NCI-H446 treated with DMSO at 0.1 percent for 48 hours (cell line): ENCODE measurements at regions not wholly inside any gene's neighbourhood (a gene's known extent, or its start where the extent isn't known, plus 50 kb on each side); places are given as distances from the start of the nearest gene placed in this dataset.

Experiments
- DNase-seq: peaks from one replicate; lab custom pipeline; 2025; lab: John Stamatoyannopoulos, UW

DNA sequence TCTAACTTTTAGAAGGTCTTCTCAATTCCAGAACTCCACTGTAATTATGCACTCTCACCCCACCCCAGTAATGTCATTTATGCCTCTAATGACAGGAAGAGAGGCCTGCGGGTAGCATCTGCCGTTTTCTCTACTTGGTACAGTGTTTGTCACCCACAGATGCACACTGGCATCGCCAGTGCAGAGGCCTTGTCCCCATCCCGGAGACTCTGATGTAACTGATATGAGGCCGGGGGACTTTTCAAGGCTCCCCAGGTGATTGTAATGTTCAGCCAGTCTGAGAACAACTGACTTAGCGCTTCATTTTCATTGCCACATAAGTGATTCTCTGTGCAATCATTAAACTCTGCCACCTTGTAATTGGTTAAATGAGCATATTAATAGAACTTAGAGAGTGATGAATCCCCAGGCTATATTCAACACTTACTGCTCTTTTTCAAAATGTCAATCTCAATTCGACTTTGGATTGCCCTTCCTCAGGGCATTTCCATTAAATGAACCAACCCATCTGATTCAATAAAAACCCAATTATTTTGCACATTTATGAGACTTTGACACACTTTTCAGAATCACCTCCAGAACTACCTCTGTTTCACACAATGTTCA lies 113.2 kb downstream of the HERPUD2 start:
- DNase-seq, result no peak

DNA sequence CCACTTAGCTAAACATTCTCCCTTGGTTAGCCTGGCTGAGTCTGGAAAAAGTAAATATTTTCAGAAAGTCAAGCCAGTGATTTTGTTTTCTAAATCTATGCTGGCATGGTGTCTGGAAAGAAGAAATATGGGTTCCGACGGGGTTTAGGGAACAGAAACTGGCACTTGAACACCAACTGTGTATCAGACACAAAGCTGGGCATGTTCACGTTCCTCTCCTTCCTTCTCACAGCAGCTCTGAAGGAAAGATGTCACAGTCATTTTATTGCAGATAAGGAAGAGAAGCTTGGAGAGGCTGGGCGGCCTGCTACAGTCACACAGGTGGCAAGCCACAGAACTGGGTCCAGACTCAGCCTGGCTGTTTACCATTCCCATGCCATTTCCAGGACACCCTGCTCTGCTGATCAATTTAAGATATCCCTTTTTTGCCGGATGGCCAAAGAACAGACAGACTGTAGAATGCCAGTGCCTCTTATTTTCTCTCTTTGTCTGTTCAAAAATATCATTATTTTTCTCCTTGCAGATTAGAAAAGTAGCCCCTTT lies 118.8 kb downstream of the HERPUD2 start:
- DNase-seq, result no peak

DNA sequence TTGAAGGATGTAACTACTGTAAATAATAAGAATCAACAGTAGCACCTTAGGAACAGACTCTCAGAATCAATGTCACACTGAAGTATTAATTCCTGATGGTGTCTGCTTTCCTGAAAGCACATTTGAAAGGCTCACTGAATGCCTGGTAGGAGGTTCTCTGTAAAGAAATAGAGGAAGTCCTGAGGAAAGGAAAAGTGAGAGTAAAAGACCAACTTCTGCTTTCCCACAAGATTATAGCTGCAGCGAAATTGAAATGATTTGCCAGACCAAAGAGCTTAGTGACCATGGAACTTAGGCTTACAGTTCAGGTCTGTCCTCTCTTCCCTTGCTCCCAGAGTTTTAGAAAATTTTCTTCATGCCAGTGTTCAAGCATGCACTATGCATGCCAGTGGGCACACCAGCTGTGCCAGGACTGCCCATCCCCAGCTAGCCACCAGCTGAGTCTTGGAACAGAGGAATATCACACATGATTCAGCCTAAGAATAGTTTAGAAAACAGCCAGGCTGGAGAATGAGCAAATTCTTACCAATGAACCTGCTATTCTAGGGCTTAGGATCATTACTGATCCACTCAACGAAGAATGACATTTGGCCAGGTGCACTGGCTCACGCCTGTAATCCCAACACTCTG lies 123.2 kb downstream of the HERPUD2 start:
- DNase-seq, result no peak

GRCh38 chr7:35570937-35571336 lies 124.0 kb downstream of the HERPUD2 start:
- no peak for DNase-seq

DNA sequence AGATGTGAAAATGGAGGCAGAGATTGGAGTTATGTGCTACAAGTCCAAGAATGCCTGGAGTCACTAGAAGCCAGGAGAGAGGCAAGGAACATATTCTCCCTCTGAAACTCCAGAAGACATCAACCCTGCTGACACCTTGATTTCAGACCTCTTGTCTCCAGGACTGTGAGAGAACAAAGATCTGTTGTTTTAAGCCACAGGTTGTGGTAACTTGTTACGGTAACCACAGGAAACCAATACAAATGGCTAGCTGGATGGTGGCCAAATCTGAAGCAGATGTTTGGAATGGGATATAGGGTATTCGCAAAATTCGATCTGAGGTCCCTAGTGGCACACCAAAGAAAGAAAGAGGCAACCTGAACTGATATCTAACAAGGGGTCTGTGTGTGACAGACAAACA lies 129.0 kb downstream of the HERPUD2 start:
- DNase-seq, result no peak

DNA sequence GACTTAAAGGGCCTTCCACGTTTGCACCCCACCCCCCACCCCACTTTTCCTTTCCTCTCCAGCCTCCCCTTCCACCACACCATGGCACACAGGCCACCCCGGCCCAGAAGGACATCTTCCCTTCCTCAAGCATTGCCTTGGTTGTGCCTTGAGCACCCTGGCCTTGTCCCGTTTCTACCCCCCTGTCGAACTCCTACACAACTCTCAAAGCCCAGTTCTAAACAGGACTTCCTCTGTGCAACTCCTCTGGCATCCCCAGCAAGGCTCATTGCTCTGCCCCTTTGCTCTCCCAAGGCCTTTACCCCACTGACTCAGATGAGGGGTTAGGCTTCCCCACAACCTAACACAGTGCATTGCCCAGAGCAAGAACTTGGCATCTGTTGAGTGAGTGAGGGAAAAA lies 136.1 kb downstream of the HERPUD2 start:
- DNase-seq, result no peak

DNA sequence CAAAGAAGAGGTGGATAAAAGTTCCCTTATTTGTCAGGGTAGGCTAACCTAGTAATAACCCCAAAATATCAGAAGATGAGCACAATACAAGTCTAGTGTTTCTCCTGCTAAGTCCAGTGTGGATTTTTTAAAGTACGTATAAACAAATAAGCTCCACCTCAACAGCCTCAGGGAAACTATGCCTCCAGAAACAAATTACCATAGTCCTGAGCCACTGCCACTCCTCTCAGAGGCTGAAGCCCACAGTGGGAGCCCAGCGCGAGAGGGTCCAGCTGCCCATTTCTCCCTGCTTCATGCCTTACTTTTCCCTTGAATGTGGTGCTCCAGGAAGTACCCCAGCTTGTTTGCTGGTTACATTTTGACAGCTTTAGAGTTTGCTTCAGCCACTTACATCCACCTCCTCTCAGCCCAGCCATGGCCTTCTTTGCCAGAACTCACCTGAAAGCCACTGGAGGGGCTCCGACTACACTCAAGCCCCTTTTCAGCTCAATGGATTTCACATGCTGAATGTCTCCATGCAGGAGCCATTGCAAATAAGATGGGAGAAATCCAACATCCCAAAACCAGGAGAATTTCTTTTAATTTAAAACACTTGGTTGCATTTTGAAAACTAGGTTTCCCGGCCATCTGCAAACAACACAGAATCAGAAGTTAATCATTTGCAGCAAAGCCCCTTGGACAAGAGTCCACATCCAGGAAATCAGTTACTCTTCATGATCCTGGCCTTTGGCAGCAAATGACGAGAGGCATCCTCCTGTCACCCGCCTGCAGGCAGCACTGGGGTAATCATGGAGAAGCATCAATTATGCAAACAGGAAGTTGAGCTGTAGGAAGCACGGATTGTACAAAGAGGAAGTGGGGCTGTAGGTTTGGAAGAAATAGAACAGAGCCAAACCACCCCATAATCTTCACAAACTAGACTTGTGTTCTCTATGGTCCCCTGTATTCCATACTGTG lies 138.1 kb downstream of the HERPUD2 start:
- no peak for DNase-seq

- DNase-seq, result no peak
Observed at GRCh38 chr7:35555934-35556333, 139.0 kb downstream of the HERPUD2 start.

DNA sequence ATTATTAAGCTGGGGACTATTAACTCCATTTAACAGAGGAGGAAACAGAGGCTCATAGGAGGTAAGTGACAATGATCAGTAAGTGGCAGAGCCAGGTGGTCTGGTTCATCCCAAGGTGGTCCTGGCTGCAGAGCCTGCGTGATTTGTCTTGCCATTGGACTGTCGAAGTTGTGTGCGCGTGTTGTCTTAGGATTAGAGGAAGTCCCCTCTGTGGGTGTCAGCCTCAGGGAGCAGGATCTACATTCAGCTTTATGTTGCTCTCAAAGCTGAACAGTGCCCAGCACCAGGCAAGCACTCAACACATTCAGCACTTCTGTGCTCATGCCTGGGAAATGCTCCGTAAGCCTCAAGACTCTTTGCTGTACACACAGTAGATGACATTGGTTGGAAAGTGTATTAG lies 139.5 kb downstream of the HERPUD2 start:
- no peak for DNase-seq

DNA sequence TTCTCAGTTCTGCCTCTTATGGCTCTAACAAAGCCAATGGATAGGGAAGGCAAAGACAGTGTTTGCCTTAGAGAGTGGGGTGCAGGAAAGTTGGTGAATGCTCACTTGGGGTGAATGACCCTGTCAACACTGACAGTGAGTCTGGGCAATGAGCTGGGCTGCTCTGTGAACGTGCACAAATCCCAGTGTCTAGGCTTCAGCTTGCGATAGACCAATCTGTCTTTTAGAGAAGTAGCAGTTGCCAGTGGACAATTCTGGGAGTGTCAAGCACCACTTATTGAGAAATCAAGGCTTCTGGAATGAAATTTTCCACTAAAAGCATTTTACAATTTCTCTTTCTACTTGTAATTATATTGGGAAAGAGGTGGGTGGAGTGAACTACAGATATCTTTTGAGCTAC lies 141.4 kb downstream of the HERPUD2 start:
- no peak for DNase-seq

GRCh38 chr7:35552691-35553090 lies 142.2 kb downstream of the HERPUD2 start:
- DNase-seq, result no peak

- DNase-seq, result no peak
Observed at GRCh38 chr7:35551321-35552081, 143.4 kb downstream of the HERPUD2 start.

- DNase-seq, result no peak
Observed at GRCh38 chr7:35550831-35551230, 144.1 kb downstream of the HERPUD2 start.

DNA sequence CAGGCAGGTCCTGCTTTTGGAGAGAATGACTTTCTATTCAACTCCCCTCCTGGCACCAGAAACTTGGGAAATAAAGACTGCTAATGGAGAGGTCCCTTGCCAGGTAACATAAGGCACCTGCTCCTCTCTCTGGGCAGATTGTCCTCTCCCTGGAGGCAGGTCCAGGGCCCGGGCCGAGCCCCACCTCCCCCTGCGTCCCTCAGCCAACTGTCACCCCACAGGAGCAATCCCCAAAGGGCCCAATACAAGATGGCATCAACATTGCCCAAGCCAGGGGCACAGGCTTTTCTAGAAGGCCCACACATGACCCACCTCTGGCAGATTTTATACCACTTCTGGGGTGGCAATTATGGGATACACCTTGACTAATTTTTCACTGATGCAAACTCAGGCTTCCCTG lies 145.2 kb downstream of the HERPUD2 start:
- DNase-seq, result no peak

DNA sequence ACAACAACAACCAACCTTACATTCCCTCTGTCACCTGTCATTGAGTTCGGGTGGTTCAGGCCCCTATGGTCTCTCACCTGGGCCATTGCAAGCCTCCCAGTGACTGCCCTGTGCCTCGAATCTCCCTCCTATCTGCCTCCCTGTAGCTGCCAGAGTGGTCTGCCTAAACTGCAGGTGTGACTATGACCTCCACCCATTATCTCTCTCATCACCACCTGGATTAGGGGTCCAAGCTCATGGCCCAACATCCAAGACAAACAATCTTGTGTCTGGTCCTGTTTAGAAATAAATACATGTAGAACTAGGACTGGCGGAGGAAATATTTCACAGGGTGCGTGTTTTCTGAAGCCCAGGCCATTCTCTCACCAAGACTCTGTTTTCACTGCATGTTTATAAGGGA lies 146.6 kb downstream of the HERPUD2 start:
- no peak for DNase-seq

GRCh38 chr7:35546691-35547429 lies 148.1 kb downstream of the HERPUD2 start:
- DNase-seq, result no peak

DNA sequence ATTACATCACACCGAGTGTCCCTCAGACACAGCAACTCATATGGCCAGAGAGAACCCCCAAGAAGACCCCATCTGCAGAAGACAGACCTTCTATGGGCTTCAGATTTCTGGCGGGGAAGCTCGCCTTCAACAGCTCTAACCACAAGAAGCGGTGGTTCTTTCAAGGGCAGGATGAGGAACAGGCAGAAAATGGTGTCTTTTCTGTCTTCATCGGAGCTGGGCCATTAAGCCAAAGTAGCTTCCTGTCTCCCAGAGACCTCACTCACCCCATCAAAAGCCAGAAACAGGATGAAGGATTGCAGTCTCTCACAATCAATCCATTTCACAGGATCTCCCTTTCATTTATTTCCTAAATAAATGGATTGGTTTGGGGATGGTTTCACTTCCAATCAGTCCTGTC lies 149.1 kb downstream of the HERPUD2 start:
- no peak for DNase-seq

DNA sequence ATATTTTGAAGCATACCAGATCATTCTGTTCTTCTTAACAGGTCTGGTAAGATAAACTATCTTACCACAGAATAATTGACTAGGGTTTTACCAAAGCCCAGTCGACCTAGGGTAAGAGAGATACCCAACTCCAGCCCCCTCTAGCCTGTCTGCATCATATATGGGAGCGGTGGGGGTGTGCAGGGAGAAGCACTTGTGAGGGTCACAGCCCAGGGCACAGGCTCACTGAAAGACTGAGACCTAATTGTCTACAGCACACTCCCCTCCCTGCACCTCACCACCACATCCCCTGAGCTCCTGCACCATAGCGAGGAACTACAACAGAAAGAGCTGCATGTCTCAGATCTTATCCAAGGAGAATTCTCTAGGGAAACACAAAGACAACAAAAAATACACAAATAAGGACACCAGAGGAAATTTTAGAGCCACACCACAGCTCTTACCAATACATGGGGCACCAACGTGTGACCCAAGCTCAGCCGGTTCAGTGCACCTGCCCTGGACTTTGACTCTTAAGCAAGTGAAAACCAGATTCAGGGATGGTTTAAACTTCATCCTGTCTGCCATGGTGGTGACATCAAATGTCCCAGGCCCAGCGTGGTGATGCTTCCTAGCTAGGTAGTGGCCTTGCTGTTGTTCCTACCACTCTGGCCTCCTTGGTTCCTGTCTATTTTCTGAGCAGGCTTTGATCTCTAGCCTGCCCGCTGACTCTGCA lies 150.8 kb downstream of the HERPUD2 start:
- DNase-seq, result no peak

GRCh38 chr7:35537067-35538023 lies 157.6 kb downstream of the HERPUD2 start:
- DNase-seq, result peak; percentile 28
